Left lung (tissue), 4 donors: ENCODE measurements at regions not wholly inside any gene's neighbourhood (a gene's known extent, or its start where the extent isn't known, plus 50 kb on each side); places are given as distances from the start of the nearest gene placed in this dataset.
"Not testable (repeated sequence)": the region's sequence is repeated elsewhere in the genome, so short reads cannot be mapped to it uniquely, and the experiment has no call there.

Experiments used
- ATAC-seq: fragments of 200-7000 bp; cut with Tn5 transposase; one replicate; pipeline ENCODE4 v1.9.1; 2020; ENCODE audit warnings: moderate library complexity
- DNase-seq, 4 donors: peaks; one replicate each; pipeline ENCODE4 v3.0.0-alpha.2; 2013 to 2020
- H3K27ac ChIP-seq, 2 donors: fragments of 200-600 bp; sonication (generic) in 1 of 2; one replicate each; pipeline versions ENCODE4 v1.5.0 to v1.8.0; 2020 to 2021
- H3K27me3 ChIP-seq, 2 donors: fragments of 200-600 bp; sonication (generic) in 1 of 2; one replicate each; pipeline versions ENCODE4 v1.5.0 to v1.8.0; 2020 to 2021
- H3K36me3 ChIP-seq, 2 donors: fragments of 200-600 bp; sonication (generic) in 1 of 2; one replicate each; pipeline versions ENCODE4 v1.5.0 to v1.8.0; 2020 to 2021
- H3K4me1 ChIP-seq, 2 donors: fragments of 200-600 bp; one replicate each; pipeline ENCODE4 v1.8.0; 2021
- H3K4me3 ChIP-seq, 2 donors: fragments of 200-600 bp; sonication (generic) in 1 of 2; one replicate each; pipeline versions ENCODE4 v1.5.0 to v1.8.0; 2020 to 2021; ENCODE audit warnings: mild to moderate bottlenecking in 1 of 2
- H3K9me3 ChIP-seq, 2 donors: fragments of 200-600 bp; sonication (generic) in 1 of 2; one replicate each; pipeline versions ENCODE4 v1.5.0 to v1.8.0; 2020 to 2021
- CTCF ChIP-seq, 2 donors: fragments of 200-600 bp; sonication (generic) in 1 of 2; IDR thresholded peaks; one replicate each; pipeline versions ENCODE4 v1.5.0 to v1.8.0; 2021; ENCODE audit warnings: antibody characterized with exemption in 2 of 2
- intact Hi-C, 2 donors: fragments of 100-400 bp; cut with DNase I; formaldehyde crosslinking; loops; one replicate each; pipeline versions ENCODE4 v1.11.2 to v1.14.2; 2022
- donor health status: DM: no; HTN: yes; CAD: no.
- donor health status: DM: no; HTN: no; CAD: no.

DNA sequence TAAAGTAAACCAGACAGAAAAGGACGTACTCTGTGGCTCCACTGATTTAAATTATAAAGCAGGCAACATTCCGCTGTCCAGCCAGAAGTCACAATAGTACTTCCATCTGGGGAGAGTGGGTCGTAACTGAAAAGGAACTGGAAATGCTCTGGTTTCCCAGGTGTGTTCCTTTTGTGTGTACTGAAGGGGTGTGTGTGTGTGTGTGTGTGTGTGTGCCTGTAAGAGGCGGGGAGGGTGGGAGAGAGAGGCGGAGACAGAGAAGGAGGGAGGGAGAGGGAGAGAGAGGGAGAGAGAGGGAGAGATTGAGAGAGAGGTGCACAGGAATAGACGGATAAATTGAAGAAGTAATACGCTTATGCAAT lies 178.4 kb upstream of the ZNF184 start:
- ATAC-seq = no peak
- no peak for DNase-seq
- no peaks in the 10 kb centered on the region for H3K9me3 ChIP-seq
- TF ChIP-seq CTCF (IDR thresholded peaks at IDR 0.05) = no peak
- H3K4me3 ChIP-seq = no peak overlapping the region
- peaks cover 8 to 93% of the 10 kb centered on the region in 2 donors for H3K27me3 ChIP-seq
- H3K4me1 ChIP-seq = no peaks in the 10 kb centered on the region
- no peaks in the 10 kb centered on the region for H3K36me3 ChIP-seq
- intact Hi-C loops = no loop called here
- H3K27ac ChIP-seq = no peak overlapping the region

- intact Hi-C loops = no loop called here
- no peaks in the 10 kb centered on the region for H3K4me1 ChIP-seq
- TF ChIP-seq CTCF (IDR thresholded peaks at IDR 0.05) = no peak
- no peaks in the 10 kb centered on the region for H3K36me3 ChIP-seq
- DNase-seq (no peak), ATAC-seq (peak; percentile 30)
- no peaks in the 10 kb centered on the region for H3K9me3 ChIP-seq
- H3K27ac ChIP-seq = no peak overlapping the region
- H3K4me3 ChIP-seq = no peak overlapping the region
- peaks cover 8 to 95% of the 10 kb centered on the region in 2 donors for H3K27me3 ChIP-seq
Measured at GRCh38 chr6:27650620-27651370, 177.9 kb upstream of the ZNF184 start.

DNA sequence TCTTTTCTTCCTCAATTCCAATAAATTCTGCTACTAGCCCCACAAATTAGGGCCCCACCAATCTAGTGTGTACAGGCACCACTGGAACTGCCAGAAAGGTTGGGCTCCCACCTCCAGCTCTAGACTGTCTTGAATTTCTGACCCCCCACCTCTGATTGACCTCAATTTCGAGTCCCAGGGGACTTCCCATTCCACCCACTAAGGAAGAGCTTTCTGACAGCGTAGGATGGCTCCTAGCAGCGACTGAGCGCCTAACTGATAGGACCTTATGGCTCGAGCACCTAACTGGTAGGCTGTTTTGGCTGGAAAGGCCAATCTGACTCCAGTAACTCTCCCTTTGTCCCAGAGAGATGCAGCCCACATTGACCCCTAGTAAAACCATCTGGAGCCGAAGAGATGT lies 171.6 kb upstream of the ZNF184 start:
- ATAC-seq = no peak
- Histone ChIP-seq H3K4me3 (no peak overlapping the region), H3K27me3 (peaks cover 0 to 66% of the 10 kb centered on the region in 2 donors)

DNA sequence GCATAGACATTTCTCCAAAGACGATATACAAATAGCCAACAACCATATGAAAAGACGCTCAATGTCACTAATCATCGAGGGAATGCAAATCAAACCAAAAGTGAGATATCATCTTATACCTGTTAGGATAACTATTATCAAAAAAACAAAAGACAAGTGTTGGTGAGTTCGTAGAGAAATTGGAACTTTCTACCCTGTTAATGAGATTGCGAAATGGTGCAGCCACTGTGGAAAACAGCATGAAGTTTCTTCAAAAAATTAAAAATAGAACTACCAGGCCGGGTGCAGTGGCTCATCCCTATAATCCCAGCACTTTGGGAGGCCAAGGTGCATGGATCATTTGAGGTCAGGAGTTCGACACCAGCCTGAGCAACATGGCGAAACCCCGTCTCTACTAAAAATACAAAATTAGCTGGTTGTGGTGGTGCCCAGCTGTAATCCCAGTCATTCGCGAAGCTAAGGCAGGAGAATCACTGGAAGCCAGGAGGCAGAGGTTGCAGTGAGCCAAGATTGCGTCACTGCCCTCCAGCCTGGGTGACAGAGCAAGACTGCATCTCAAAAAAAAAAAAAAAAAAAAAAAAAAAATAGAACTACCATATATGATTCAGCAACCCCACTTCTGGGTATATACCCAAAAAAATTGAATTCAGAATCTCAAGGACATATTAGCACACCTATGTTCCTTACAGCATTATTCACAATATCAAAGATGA lies 170.0 kb upstream of the ZNF184 start:
- no peak for TF ChIP-seq CTCF (IDR thresholded peaks at IDR 0.05)
- intact Hi-C loops = no loop called here
- H3K4me3 ChIP-seq = no peak overlapping the region
- H3K36me3 ChIP-seq = no peaks in the 10 kb centered on the region
- H3K27ac ChIP-seq = no peak overlapping the region
- no peak for ATAC-seq
- peaks cover 0 to 64% of the 10 kb centered on the region in 2 donors for H3K27me3 ChIP-seq
- no peaks in the 10 kb centered on the region for H3K4me1 ChIP-seq
- no peak for DNase-seq
- no peaks in the 10 kb centered on the region for H3K9me3 ChIP-seq

More for the DNA sequence above, 171.6 kb upstream of the ZNF184 start:
- H3K4me1 ChIP-seq = no peaks in the 10 kb centered on the region
- H3K36me3 ChIP-seq = no peaks in the 10 kb centered on the region
- intact Hi-C loops = no loop called here
- H3K27ac ChIP-seq = no peak overlapping the region
- TF ChIP-seq CTCF (IDR thresholded peaks at IDR 0.05) = no peak
- no peak for DNase-seq
- no peaks in the 10 kb centered on the region for H3K9me3 ChIP-seq

DNA sequence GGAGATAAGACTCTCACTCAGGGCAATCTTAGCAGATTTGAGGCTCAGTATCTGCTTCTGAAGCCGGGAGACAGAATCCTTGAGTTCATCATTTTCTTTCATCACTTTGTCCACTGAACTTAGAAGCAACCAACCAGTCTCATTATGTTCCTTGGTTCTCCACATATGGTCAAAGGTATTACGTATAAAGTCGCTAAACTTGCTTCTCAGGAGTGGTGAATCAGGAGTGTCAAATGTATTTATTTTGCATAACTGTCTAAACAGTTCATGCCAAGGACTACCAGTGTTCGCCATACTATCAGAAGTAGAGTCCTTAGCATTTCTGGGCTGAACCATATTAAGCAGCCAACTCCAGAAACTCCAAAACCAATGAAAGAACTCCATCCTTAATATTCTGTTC lies 163.0 kb upstream of the ZNF184 start:
- H3K4me3 ChIP-seq, ATAC-seq, intact Hi-C loops, H3K27ac ChIP-seq, H3K9me3 ChIP-seq, DNase-seq, H3K4me1 ChIP-seq, H3K36me3 ChIP-seq: not testable (repeated sequence)
- peaks cover 17 to 85% of the 10 kb centered on the region in 2 donors for H3K27me3 ChIP-seq

- H3K27me3 ChIP-seq = peaks cover 21 to 89% of the 10 kb centered on the region in 2 donors
- H3K36me3 ChIP-seq, ATAC-seq, H3K9me3 ChIP-seq, DNase-seq, intact Hi-C loops, H3K4me1 ChIP-seq, H3K27ac ChIP-seq, H3K4me3 ChIP-seq: not testable (repeated sequence)
Measured at GRCh38 chr6:27633221-27633688, 160.3 kb upstream of the ZNF184 start.
